BLaER1 (cell line): ENCODE measurements at regions not wholly inside any gene's neighbourhood (a gene's known extent, or its start where the extent isn't known, plus 50 kb on each side); places are given as distances from the start of the nearest gene placed in this dataset.
"Not testable (repeated sequence)": the region's sequence is repeated elsewhere in the genome, so short reads cannot be mapped to it uniquely, and the experiment has no call there.

ENCODE experiments used
- H3K27ac ChIP-seq: shearing (Covaris generic); formaldehyde crosslinking; 2 replicates; pipeline ENCODE4 v1.8.1; 2022
- H3K27me3 ChIP-seq: shearing (Covaris generic); formaldehyde crosslinking; 2 replicates; pipeline ENCODE4 v1.8.1; 2022
- H3K36me3 ChIP-seq: shearing (Covaris generic); formaldehyde crosslinking; 2 replicates; pipeline ENCODE4 v1.8.1; 2022
- H3K4me1 ChIP-seq: shearing (Covaris generic); formaldehyde crosslinking; 2 replicates; pipeline ENCODE4 v1.8.1; 2022
- H3K4me2 ChIP-seq: shearing (Covaris generic); formaldehyde crosslinking; 2 replicates; pipeline ENCODE4 v1.8.1; 2022
- H3K4me3 ChIP-seq: shearing (Covaris generic); formaldehyde crosslinking; 2 replicates; pipeline ENCODE4 v1.8.1; 2022
- H3K9ac ChIP-seq: shearing (Covaris generic); formaldehyde crosslinking; 2 replicates; pipeline ENCODE4 v1.8.1; 2022
- H3K9me3 ChIP-seq: shearing (Covaris generic); formaldehyde crosslinking; 2 replicates; pipeline ENCODE4 v1.8.1; 2022
- H4K20me1 ChIP-seq: shearing (Covaris generic); formaldehyde crosslinking; 2 replicates; pipeline ENCODE4 v1.8.1; 2022
- Cebpa-rat ChIP-seq: shearing (Covaris generic); IDR thresholded peaks from 2 replicates; pipeline ENCODE4 v1.8.1; 2022

- TF ChIP-seq Cebpa-rat, result no peak
- H3K9me3 ChIP-seq, result no peaks in the 10 kb centered on the region
Measured at GRCh38 chr2:145374165-145374564, 854.2 kb upstream of the ZEB2 start.

GRCh38 chr2:145367334-145367733 lies 847.4 kb upstream of the ZEB2 start:
- H3K9me3 ChIP-seq, H3K4me2 ChIP-seq, H3K4me3 ChIP-seq, H4K20me1 ChIP-seq, H3K9ac ChIP-seq, H3K4me1 ChIP-seq, H3K27ac ChIP-seq, H3K27me3 ChIP-seq, H3K36me3 ChIP-seq: not testable (repeated sequence)

More at GRCh38 chr2:145374165-145374564, 854.2 kb upstream of the ZEB2 start:
- Histone ChIP-seq H3K27ac (no peak overlapping the region), H3K36me3 (no peaks in the 10 kb centered on the region), H3K4me2 (no peak overlapping the region), H3K9ac (no peak overlapping the region), H3K27me3 (no peaks in the 10 kb centered on the region), H3K4me3 (no peak overlapping the region), H4K20me1 (no peaks in the 10 kb centered on the region), H3K4me1 (no peaks in the 10 kb centered on the region)

- no peaks in the 10 kb centered on the region for H4K20me1 ChIP-seq
- H3K9me3 ChIP-seq, result no peaks in the 10 kb centered on the region
- H3K4me2 ChIP-seq, result no peak overlapping the region
- H3K4me3 ChIP-seq, result no peak overlapping the region
- no peak for TF ChIP-seq Cebpa-rat
- no peak overlapping the region for H3K27ac ChIP-seq
- no peaks in the 10 kb centered on the region for H3K27me3 ChIP-seq
- no peak overlapping the region for H3K9ac ChIP-seq
- peaks cover 5% of the 10 kb centered on the region; the same call in 1 of the 2 replicates for H3K4me1 ChIP-seq
- no peaks in the 10 kb centered on the region for H3K36me3 ChIP-seq
Measured at GRCh38 chr2:145366341-145366740, 846.4 kb upstream of the ZEB2 start.

DNA sequence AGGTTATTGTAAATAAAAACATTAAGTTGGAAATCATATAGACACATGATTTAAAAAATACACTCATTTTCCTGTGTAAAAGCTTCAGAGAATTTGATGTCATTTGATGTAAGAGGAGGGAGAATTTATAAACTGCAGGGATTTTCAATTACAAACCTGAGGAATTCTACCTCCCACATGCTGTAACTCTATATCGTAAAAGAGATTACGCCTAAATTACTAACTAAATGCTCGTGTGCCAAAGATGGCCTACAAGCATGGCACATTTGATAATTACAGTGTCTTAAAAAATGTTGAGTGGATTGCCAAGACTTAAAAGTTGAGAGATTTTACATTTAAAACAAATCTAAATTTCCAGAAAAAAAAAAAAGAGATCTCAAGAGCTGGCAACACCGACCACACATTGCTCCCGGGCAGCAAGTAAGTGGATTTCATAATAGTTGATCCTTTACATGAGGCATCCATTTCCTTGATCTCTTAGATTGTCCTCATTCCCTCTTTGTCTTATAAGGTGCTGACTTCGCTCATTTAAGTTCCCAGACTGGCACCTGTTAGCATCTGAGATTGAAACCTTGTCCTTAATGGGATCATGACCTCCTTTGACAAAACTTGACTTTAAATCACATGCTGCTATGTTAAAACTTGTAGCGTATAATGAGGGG lies 840.3 kb upstream of the ZEB2 start:
- Histone ChIP-seq H3K9ac (no peak overlapping the region), H3K27me3 (no peaks in the 10 kb centered on the region), H3K9me3 (no peaks in the 10 kb centered on the region), H3K4me3 (no peak overlapping the region), H4K20me1 (no peaks in the 10 kb centered on the region), H3K4me2 (no peak overlapping the region), H3K36me3 (no peaks in the 10 kb centered on the region), H3K4me1 (no peaks in the 10 kb centered on the region), H3K27ac (no peak overlapping the region)
- TF ChIP-seq Cebpa-rat, result no peak

DNA sequence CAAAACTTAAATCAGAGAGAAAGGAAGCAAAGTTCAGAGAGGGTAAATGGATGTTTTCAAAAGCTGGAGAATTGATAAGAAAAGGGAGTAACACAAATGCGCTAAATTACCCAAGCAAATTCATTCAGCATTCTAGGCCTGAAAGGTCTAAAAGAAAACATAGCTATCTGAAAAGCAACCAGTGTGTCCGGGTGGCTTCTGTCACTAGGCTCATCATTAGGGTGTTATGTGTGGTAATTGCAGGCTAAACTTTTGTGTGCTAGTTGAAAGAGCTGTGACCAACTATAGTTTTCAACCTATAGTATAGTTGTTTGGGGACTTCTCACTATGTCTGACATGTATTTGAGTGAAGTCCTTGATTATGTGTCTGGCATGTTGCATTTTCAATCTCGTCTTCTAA lies 839.6 kb upstream of the ZEB2 start:
- H3K27ac ChIP-seq, result no peak overlapping the region
- H4K20me1 ChIP-seq, result no peaks in the 10 kb centered on the region
- no peak overlapping the region for H3K4me2 ChIP-seq
- H3K27me3 ChIP-seq, result no peaks in the 10 kb centered on the region
- H3K9ac ChIP-seq, result no peak overlapping the region
- TF ChIP-seq Cebpa-rat, result no peak
- H3K36me3 ChIP-seq, result no peaks in the 10 kb centered on the region
- no peaks in the 10 kb centered on the region for H3K4me1 ChIP-seq
- no peak overlapping the region for H3K4me3 ChIP-seq
- no peaks in the 10 kb centered on the region for H3K9me3 ChIP-seq

DNA sequence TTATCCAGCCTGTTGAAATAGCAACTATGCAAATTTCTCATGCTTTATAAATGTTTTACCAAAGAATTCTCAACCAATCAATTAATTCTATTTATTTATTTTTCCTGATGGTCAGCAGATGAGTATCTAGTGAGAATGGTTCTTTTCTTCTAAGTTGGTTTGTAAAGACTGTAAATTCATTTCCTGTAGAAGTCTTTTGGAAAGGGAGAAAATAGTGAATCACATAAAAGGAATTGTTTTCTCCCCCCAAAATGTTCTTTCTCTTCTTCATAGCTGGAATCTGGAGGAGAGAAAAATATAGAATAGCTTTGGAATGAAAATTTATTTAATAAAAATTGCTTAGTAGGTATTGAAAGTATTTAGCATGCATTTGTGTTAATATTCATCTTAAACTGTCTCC lies 836.1 kb upstream of the ZEB2 start:
- Histone ChIP-seq H4K20me1 (no peaks in the 10 kb centered on the region), H3K27ac (no peak overlapping the region), H3K4me2 (no peak overlapping the region), H3K4me3 (no peak overlapping the region), H3K36me3 (no peaks in the 10 kb centered on the region), H3K9me3 (no peaks in the 10 kb centered on the region), H3K9ac (no peak overlapping the region), H3K4me1 (no peaks in the 10 kb centered on the region), H3K27me3 (no peaks in the 10 kb centered on the region)
- no peak for TF ChIP-seq Cebpa-rat

- Histone ChIP-seq H3K4me1 (no peaks in the 10 kb centered on the region), H3K4me2 (no peak overlapping the region), H3K36me3 (no peaks in the 10 kb centered on the region), H3K4me3 (no peak overlapping the region), H3K9ac (no peak overlapping the region), H4K20me1 (no peaks in the 10 kb centered on the region), H3K27me3 (no peaks in the 10 kb centered on the region), H3K9me3 (no peaks in the 10 kb centered on the region), H3K27ac (no peak overlapping the region)
- TF ChIP-seq Cebpa-rat, result no peak
Measured at GRCh38 chr2:145352484-145352883, 832.6 kb upstream of the ZEB2 start.

- H3K4me3 ChIP-seq, result no peak overlapping the region
- H3K27ac ChIP-seq, result no peak overlapping the region
- no peak for TF ChIP-seq Cebpa-rat
- H3K27me3 ChIP-seq, result no peaks in the 10 kb centered on the region
- no peaks in the 10 kb centered on the region for H4K20me1 ChIP-seq
- no peaks in the 10 kb centered on the region for H3K4me1 ChIP-seq
- no peak overlapping the region for H3K9ac ChIP-seq
- no peaks in the 10 kb centered on the region for H3K36me3 ChIP-seq
- H3K9me3 ChIP-seq, result no peaks in the 10 kb centered on the region
- no peak overlapping the region for H3K4me2 ChIP-seq
Measured at GRCh38 chr2:145351864-145352425, 832.0 kb upstream of the ZEB2 start.

DNA sequence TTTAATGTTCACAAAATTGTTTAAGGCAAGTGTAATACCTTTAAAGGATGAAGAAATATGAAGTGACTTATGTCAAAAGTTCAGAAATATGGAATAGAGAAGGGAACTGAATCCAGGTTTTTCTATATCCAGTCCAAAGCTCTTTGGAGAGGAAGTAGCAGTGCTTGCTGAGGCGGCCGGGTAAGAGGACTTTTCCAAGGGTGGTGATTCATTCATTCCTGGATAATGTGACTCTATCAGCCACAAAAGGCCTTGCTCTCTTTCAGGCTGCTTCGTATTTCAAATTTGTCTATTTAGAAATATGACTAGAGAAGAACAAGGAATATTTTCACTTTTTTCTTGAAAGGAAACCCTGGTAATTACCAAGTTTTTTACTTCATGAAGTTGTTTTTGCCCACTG lies 830.1 kb upstream of the ZEB2 start:
- no peak for TF ChIP-seq Cebpa-rat
- Histone ChIP-seq H3K27me3 (no peaks in the 10 kb centered on the region), H3K4me3 (no peak overlapping the region), H3K27ac (no peak overlapping the region), H3K9ac (no peak overlapping the region), H3K4me2 (no peak overlapping the region), H4K20me1 (no peaks in the 10 kb centered on the region), H3K4me1 (no peaks in the 10 kb centered on the region), H3K36me3 (no peaks in the 10 kb centered on the region), H3K9me3 (no peaks in the 10 kb centered on the region)

GRCh38 chr2:145344076-145344724 lies 824.3 kb upstream of the ZEB2 start:
- Histone ChIP-seq H3K27ac (no peak overlapping the region), H3K4me2 (no peak overlapping the region), H3K4me3 (no peak overlapping the region), H3K27me3 (no peaks in the 10 kb centered on the region), H4K20me1 (no peaks in the 10 kb centered on the region), H3K9me3 (peaks cover 8% of the 10 kb centered on the region), H3K4me1 (no peaks in the 10 kb centered on the region), H3K36me3 (no peaks in the 10 kb centered on the region), H3K9ac (no peak overlapping the region)
- TF ChIP-seq Cebpa-rat, result no peak
